Colonic mucosa (tissue), 4 donors: ENCODE measurements at regions not wholly inside any gene's neighbourhood (a gene's known extent, or its start where the extent isn't known, plus 50 kb on each side); places are given as distances from the start of the nearest gene placed in this dataset.

ENCODE experiments used
- DNase-seq: peaks from one replicate; pipeline ENCODE4 v3.0.0-alpha.2; 2020
- H3K27ac ChIP-seq: fragments of 200-600 bp; one replicate; pipeline ENCODE4 v1.8.0; 2021
- H3K27me3 ChIP-seq: fragments of 200-600 bp; one replicate; pipeline ENCODE4 v1.8.0; 2021
- H3K36me3 ChIP-seq: fragments of 200-600 bp; one replicate; pipeline ENCODE4 v1.8.0; 2021
- H3K4me1 ChIP-seq: fragments of 200-600 bp; one replicate; pipeline ENCODE4 v1.8.0; 2021; ENCODE audit warnings: mild to moderate bottlenecking
- H3K4me3 ChIP-seq: fragments of 200-600 bp; one replicate; pipeline ENCODE4 v1.8.0; 2021
- H3K9ac ChIP-seq, 2 donors: one replicate each; pipeline ENCODE4 v1.7.0; 2013; ENCODE audit warnings: control low read depth in 2 of 2, low read depth in 2 of 2, low read length in 2 of 2
- H3K9me3 ChIP-seq: fragments of 200-600 bp; one replicate; pipeline ENCODE4 v1.8.0; 2021
- CTCF ChIP-seq: fragments of 200-600 bp; IDR thresholded peaks from one replicate; pipeline ENCODE4 v1.8.0; 2022; ENCODE audit warnings: antibody characterized with exemption, mild to moderate bottlenecking
- intact Hi-C: fragments of 100-400 bp; cut with DNase I; formaldehyde crosslinking; loops from one replicate; pipeline ENCODE4 v1.14.1; 2022
- donor health status: healthy.
- donor health status: DM: no; HTN: no; CAD: no.
- donor health status: DM: no; HTN: no; CAD: no.

- Histone ChIP-seq H3K4me1 (no peaks in the 10 kb centered on the region), H3K36me3 (no peaks in the 10 kb centered on the region), H3K27me3 (no peaks in the 10 kb centered on the region), H3K9me3 (no peaks in the 10 kb centered on the region), H3K4me3 (no peak overlapping the region), H3K27ac (no peak overlapping the region), H3K9ac (no peak overlapping the region)
- no peak for DNase-seq
- TF ChIP-seq CTCF, result no peak
- intact Hi-C loops, result no loop called here
These were observed 136.7 kb downstream of the DKK1 start for GRCh38 chr10:52450762-52451291.

GRCh38 chr10:52451817-52452216, 137.7 kb downstream of the DKK1 start:
- H3K36me3 ChIP-seq, result no peaks in the 10 kb centered on the region
- no peaks in the 10 kb centered on the region for H3K4me1 ChIP-seq
- no peak overlapping the region for H3K9ac ChIP-seq
- no peaks in the 10 kb centered on the region for H3K27me3 ChIP-seq
- H3K27ac ChIP-seq, result no peak overlapping the region
- H3K4me3 ChIP-seq, result no peak overlapping the region
- no peaks in the 10 kb centered on the region for H3K9me3 ChIP-seq
- intact Hi-C loops, result no loop called here
- DNase-seq, result no peak
- no peak for TF ChIP-seq CTCF

- Histone ChIP-seq H3K4me3 (no peak overlapping the region), H3K36me3 (no peaks in the 10 kb centered on the region), H3K9me3 (no peaks in the 10 kb centered on the region), H3K9ac (no peak overlapping the region), H3K27me3 (no peaks in the 10 kb centered on the region), H3K4me1 (no peaks in the 10 kb centered on the region), H3K27ac (no peak overlapping the region)
- DNase-seq, result no peak
- intact Hi-C loops, result no loop called here
- no peak for TF ChIP-seq CTCF
These were observed 138.8 kb downstream of the DKK1 start for GRCh38 chr10:52452600-52453493.

- TF ChIP-seq CTCF, result no peak
- H3K4me1 ChIP-seq, result no peaks in the 10 kb centered on the region
- H3K9ac ChIP-seq, result no peak overlapping the region
- H3K9me3 ChIP-seq, result no peaks in the 10 kb centered on the region
- intact Hi-C loops, result no loop called here
- H3K27ac ChIP-seq, result no peak overlapping the region
- no peak for DNase-seq
- no peaks in the 10 kb centered on the region for H3K36me3 ChIP-seq
- no peaks in the 10 kb centered on the region for H3K27me3 ChIP-seq
- no peak overlapping the region for H3K4me3 ChIP-seq
These were observed 139.4 kb downstream of the DKK1 start for GRCh38 chr10:52453501-52453900.

GRCh38 chr10:52454491-52454890, 140.4 kb downstream of the DKK1 start:
- H3K27me3 ChIP-seq, result no peaks in the 10 kb centered on the region
- no peak overlapping the region for H3K9ac ChIP-seq
- H3K4me3 ChIP-seq, result no peak overlapping the region
- DNase-seq, result no peak
- intact Hi-C loops, result no loop called here
- TF ChIP-seq CTCF, result no peak
- no peaks in the 10 kb centered on the region for H3K4me1 ChIP-seq
- H3K36me3 ChIP-seq, result no peaks in the 10 kb centered on the region
- H3K27ac ChIP-seq, result no peak overlapping the region
- H3K9me3 ChIP-seq, result no peaks in the 10 kb centered on the region
